ENCODE measurements at regions not wholly inside any gene's neighbourhood (a gene's known extent, or its start where the extent isn't known, plus 50 kb on each side); places are given as distances from the start of the nearest gene placed in this dataset.
"Not testable (repeated sequence)": the region's sequence is repeated elsewhere in the genome, so short reads cannot be mapped to it uniquely, and the experiment has no call there.

DNA sequence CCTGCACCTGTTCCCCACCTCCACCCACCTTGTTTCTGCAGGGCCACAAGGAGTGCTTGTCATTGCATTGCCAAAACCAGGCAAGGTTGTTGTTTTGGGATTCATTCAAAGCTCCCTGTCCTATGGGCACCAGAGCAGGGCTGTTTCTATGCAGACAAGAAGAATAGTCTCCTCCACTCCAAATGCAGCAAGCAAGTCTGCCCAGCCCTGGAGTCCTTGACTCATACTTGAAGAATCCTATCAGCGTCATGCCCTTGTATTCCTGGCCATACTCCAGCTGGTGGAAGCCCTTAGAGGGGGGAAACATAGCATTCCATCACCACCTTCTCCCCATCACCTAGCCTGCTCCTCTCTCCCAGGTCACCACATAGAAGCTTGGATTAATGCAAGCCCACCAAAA, 145.3 kb upstream of the ECI2 start:
- DNase-seq: no peak

DNA sequence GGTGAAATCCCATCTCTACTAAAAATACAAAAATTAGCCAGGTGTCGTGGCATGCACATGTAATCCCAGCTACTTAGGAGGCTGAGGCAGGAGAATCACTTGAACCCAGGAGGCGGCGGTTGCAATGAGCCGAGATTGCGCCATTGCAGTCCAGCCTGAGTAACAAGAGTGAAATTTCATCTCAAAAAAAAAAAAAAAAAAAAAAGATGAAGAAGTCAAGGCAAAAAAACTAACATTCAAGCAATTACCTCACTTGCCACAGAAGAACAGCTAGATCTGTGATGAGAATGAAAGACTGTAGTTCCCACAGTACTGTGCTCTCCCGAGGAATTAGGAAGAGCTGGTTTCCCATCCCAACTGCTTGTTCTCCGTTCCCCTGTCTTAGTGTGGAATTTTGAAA, 144.7 kb upstream of the ECI2 start:
- no peak for DNase-seq

DNA sequence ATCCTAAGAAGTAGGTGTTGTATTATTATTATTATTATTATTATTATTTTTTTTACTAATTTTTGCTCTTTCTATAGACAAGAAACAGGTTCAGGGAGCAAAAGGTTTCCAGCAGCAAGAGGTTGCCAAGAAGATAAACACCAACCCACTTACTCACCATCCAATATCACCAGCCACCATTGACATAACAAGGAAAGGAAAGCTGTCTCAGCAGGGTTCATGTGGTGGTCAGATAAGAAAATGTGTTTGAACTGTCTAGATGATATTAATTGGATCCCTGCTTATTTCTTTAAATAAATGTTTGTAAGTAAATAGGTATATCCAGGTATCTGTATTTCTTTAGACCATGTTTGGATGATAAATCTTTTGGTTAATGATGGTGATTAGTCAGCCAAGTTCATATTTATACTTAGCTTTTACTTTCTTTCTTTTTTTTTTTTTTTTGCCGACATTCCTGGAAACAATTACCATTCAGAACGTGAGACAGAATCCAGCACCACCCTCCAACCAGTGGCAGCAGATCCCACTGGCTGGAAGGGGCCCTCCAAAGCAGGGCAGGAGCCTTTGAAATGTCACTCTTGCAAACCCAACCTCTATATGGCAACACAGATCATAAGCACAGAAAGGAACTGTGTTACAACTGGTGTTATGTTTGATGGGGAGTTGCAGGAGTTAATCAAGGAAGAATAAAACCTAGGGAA, 139.2 kb upstream of the ECI2 start:
- no peak for DNase-seq

DNA sequence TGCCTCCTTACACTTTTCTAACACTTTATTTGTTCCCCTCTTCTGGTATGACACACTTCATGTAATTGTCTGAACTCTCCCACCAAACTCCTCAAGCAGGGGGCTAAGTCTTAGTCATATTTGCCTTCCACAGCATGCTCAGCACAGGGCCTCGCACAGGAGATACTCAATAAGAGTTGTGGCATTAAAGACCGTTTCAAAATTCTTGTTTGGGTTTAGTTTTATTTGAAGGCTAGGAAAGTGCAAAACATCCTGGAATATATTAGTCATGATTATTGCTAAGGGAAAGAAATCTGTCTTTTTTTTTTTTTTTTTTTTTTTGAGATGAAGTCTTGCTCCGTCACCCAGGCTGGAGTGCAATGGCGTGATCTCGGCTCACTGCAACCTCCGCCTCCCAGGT, 137.6 kb upstream of the ECI2 start:
- DNase-seq: no peak

DNA sequence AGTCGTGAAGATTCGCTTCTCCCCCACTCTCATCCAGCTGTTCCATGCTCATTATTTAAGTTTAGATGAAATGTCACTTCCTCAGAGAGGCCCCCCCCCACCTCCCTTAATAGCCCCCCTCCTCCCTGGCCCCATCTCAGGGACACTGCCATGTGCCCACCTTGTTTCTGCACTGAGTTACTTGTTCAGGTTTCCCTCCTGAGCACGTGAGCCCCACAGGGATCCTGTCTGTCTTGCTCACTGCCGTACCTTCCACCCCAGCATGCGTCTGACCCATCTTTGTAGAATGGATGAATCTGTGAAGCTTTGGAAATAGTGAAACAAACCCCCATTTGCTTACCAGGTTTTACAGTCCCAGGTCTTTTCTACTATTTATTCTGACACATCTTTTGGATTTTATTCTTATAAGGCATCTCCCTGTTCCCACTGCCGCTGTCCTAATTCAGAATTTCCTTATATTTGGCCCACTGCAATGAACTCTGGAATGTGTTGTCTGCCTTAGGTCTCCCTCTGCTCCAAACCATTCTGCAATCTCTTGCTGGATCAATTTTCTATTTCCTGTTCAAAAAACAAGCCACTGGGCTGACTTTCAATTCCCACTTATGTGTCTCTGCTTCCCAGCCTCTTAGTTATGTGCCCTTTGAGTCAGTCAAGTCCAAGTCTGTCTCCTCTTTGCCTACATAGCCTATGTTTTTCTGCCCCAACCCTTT, 136.5 kb upstream of the ECI2 start:
- no peak for DNase-seq

DNA sequence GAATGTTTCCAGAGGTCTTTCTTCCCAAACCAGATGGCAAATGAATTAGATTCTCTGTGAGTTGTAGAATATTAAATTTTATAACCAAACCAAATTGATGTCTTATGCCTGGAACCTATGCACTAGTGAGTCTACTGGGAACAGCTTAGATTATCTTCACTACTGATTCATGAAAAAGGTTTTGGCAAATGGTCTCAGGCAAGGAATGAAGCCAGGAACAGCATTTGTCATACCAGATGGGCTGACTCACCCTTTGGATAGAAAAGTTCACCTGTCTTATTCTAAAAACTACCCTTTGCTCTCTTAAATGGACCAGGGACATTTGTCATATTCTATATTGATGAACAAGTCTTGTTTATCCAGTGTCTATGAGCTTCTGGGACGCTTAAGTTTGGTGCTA, 135.4 kb upstream of the ECI2 start:
- no peak for DNase-seq

DNA sequence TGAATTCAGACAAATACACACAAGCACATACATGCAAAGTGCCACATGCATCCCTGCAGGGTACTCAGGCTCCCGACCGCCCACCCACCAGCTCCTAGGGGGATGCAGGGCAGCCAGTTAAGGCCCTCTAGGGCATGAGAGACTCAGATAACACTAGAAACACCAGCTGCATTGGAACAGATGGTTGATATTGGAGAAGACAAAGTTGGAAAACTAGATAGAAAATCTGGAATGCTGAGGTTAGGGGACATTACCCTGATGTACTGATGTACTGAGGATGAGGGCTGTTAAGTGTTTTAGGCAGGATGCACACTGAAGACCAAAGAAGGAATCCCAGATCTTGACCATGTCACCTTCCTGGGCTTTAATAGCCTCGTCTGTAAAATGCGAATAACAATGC, 134.6 kb upstream of the ECI2 start:
- DNase-seq: no peak

DNA sequence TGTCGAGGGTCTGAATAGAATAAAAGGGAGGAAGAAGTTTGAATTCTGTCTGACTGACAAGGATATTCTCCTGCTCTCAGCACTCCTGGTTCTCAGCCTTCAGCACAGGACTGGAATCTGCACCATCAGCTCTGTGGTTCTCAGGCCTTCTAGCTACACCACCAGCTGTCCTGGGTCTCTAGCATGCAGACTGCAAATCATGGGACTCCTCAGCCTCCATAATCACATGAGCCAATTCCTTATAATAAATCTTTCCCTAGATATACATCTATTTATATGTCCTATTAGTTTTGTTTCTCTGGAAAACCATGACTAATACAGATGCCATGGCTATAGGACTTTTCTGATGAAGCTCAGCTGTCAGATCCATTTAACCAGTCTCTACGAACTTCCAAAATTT, 132.8 kb upstream of the ECI2 start:
- no peak for DNase-seq

DNA sequence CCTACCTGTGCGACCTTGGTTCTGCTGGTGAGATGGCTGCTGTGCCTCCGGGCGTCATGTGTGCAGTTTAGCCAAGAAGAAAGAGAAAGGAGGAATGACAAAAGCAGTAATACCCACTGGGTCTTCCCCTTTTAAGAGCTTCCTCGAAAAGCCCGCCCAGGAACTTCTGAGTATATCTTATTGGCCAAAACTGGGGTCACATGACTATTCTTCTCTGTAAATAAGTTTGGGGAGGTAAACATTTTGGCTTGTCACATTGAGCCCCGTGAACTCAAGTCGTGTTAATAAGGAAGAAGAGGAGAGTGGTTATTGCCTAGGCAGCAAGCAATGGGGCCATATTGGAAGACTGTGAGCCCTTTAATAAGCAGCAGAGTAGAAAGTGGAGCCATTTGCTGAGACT, 130.4 kb upstream of the ECI2 start:
- DNase-seq: no peak

DNA sequence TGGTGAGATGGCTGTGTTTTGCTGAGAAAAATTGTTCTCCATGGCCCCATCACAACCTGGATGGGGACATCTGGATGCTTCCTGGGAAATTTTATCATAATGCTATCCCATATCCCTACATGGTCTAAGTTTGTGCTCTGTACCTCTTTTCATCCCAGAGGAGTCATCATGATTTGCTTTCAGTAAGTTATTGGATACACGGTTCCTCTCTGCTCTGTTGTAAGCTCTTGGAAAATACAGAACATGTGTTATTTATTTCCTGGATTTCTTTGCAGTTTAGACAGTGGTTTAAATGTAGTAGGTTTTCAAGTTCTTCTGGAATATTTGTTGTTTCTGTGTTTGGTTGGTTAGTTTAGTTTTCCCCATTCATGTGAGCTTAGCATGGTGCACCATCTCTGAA, 129.2 kb upstream of the ECI2 start:
- no peak for DNase-seq

DNA sequence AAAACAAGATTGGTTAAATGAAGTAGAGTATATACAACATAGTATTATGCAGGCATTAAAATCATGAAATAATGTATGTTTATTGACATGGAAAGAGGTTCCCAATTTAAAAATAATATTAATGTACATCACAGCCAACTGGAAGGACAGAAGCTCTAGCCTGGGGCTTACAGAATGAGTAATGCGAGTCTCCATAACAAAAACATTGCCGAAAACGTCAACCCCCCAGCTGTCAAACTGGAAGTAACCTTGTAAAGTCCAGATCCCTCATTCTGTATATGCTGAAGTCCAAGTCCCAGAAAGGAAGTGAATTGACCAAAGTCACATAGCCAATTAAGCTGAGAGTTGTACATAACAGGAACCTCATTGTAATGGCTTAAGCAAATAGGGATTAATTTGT, 128.7 kb upstream of the ECI2 start:
- no peak for DNase-seq

DNA sequence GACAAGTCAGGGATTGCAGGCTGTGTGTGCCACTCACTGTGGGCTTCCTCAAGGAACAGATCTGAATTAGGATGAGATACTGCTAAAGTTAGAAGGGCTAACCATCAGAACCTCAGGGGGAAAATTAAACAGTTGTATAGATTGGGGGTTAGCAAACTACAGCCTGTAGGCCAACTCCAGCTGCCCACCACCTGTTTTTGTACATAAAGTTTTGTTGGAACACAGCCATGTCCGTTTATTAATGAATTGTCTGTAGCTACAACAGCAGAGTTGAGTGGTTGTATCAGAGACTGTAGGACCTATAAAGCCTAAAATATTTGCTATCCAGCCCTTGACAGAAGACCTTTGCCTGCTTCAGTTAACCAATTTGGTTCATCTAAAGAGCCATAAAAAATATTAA, 127.2 kb upstream of the ECI2 start:
- DNase-seq: no peak

DNA sequence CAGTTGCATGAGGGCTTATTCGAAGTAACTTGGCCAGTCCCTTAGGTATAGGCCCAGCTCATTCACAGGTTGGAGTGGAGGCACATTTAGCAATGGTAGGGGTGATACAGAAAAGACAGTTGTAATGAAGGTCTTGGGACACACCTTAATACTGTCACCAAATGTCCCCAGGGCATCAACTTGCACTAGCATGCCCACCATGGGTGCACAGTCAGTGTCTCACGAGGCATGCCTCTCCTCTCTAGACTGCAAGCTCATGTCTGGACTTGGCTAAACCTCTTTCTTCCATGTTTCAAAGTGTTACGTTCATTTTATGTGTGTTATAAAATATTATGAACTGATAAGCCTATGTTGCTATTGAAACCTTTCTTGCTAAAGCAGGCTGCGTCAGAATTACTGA, 124.0 kb upstream of the ECI2 start:
- no peak for DNase-seq

DNA sequence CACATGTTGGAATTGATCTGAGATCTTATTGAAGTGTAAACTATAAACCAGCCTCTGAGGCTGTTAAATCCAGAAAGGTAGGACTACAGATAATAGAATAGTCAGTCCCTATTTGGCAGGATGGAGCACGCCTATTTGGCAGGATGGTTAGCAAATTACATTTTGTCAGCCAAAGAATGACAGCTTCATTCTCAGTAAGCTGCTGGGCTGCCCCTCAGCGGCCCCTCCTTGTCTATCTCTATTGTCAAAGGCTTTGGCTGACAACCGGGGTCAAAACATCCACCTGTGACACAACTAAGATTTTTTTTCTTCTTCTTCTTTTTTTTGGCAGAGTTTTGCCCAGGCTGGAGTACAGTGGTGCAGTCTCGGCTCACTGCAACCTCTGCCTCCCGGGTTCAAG, 123.4 kb upstream of the ECI2 start:
- DNase-seq: no peak

DNA sequence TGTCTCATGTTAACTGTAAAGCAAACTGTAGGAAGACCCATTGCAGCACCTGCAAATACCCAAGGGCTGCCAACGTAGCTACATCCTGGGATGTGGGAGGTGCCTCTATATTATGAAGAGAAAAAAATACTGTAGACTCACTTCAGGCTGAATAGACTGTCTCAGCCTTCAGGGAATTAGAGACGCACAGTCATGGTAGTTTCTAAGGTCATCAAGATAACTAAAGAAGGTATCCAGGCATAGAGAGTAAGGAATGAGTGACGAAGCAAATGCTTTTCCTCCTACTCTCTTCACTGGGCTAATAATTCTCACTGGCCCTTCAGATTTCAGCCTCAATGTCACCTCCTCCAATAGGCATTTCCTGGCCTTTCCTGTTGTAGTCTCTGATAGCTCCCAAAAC, 121.6 kb upstream of the ECI2 start:
- no peak for DNase-seq

DNA sequence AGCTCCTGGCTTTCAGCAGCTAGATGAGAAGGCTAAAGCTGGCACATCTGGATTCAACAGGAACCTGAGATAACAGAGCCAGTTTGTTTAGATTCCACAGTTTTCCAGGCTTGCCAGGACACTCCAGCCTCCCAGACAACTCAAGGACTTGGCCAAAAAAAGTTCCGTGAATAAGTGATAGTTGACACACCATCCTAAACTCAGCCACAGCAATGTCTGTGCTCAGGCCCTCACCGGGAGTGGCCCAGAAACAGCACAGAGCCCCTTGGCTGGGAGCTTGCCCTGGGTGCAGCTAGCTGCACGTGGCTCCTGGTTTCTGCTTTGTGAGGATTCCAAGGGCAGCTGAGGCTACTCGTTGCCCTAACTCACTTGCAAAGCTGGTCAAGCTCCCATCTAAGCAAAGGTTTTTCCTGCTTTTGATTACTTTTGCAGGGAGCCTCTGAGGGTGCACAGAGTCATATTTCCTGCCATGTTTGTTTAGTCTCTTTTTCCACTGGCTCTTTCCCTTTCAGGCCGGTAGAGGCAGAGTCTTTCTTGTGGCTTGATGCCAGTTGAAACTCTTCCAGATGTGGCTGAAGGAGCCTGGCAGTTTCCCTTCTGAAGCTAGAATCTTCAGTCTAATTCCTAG, 118.3 kb upstream of the ECI2 start:
- DNase-seq: no peak

DNA sequence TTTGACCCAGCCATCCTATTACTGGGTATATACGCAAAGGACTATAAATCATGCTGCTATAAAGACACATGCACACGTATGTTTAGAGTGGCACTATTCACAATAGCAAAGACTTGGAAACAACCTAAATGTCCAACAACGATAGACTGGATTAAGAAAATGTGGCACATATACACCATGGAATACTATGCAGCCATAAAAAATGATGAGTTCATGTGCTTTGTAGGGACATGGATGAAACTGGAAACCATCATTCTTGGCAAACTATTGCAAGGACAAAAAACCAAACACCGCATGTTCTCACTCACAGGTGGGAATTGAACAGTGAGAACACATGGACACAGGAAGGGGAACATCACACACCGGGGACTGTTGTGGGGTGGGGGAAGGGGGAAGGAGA, 117.1 kb upstream of the ECI2 start:
- DNase-seq: not testable (repeated sequence)

DNA sequence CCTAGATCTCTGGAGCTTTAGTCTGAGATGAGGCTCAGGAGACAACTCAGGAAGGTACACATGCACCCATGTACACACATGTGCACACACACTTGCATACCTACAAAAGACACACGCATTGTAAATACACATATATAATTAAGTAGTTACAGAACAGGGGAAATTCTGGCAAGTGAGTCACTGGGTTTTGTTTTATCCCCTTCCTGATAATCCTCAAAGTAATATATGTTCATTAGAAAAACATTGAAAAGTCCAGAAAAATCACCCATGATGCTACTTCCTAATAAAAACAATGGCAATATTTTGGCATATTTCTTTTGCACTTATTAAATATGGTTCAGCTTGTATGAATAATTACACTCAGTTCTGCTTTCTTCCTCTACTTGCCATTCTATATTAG, 115.3 kb upstream of the ECI2 start:
- no peak for DNase-seq

DNA sequence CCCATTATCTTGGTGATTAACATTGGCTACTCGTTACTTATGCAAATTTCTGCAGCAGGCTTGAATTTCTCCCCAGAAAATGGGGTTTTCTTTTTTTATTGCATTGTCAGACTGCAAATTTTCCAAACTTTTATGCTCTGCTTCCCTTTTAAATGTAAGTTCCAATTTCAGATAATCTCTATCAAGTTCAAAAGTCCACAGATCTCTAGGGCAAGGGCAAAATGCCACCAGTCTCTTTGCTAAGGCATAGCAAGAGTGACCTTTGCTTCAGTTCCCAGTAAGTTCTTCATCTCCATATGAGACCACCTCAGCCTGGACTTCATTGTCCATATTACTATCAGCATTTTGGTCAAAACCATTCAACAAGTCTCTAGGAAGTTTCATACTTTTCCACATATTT, 108.5 kb upstream of the ECI2 start:
- DNase-seq: not testable (repeated sequence)

DNA sequence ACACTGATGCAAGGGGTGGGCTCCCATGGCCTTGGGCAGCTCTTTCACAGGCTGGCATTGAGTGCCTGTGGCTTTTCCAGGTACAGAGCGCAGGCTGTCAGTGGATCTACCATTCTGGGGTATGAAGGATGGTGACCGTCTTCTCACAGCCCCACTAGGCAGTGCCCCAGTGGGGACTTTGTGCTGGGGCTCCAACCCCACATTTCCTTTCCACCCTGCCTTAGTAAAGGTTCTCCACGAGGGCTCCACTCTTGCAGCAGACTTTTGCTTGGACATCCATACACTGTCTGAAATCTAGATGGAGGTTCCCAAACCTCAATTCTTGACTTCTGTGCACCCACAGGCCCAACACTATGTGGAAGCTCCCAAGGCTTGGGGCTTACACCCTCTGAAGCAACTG, 107.9 kb upstream of the ECI2 start:
- DNase-seq: no peak

DNA sequence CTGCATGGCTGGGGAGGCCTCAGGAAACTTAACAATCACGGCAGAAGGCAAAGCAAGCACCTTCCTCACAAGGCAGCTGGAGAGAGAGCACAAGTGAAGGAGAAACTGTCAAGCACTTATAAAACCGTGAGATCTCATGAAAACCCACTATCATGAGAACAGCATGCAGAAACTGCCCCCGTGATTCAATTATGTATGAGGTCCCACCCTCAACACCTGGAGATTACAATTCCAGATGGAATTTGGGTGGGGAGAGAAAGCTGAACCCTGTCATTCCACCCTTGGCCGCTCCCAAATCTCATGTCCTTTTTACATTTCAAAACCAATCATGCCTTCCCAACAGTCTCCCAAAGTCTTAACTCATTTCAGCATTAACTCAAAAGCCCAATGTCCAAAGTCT, 107.2 kb upstream of the ECI2 start:
- no peak for DNase-seq

DNA sequence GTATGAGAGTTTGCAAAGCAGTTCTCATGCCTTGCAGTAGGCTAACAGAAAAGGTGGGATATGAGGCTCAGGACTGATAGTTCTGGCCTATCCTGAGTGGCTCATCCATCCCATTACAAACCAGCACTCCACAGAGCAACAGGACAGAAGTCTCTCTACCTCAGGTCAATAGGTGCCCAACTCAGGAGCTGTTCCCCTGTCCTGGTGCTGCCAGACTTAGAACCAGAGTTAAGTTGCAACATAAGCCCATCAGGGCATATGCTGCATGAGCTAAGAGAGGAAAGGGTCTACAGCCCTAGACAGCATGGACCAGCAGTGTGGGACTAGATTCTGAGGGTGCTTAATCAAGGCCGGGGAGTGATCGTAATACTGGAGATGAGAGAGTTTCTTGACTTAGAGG, 104.8 kb upstream of the ECI2 start:
- no peak for DNase-seq

DNA sequence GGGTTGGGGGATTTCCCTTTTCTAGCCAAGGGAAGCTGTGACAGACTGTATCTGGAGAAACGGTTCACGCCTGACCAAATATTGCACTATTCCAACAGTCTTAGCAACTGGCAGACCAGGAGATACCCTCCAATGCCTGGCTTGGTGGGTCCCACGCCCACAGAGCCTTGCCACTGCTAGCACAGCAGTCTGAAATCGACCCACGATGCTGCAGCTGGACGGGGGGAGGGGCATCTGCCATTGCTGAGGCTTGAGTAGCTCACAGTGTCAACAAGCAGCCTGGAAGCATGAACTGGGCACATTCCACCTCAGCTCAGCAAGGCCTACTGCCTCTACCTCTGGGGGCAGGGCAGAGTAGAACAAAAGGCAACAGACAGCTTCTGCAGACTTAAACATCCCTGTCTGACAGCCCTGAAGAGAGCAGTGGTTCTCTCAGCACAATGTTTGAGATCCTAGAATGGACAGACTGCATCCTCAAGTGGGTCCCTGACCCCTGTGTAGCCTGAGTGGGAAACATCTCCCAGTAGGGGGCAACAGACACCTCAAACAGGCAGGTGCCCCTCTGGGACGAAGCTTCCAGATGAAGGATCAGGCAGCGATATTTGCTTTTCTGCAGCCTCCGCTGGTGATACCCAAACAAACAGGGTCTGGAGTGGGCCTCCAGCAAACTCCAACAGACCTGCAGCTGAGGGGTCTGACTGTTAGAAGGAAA, 89.9 kb upstream of the ECI2 start:
- DNase-seq: no peak

Data from stimulated activated CD4-positive, alpha-beta T cell treated with anti-CD3 and anti-CD28 coated beads, Interleukin-15, amount 100 ng/mL, for 24 hours (primary cell).